ACC112 (cell line): ENCODE measurements at regions not wholly inside any gene's neighbourhood (a gene's known extent, or its start where the extent isn't known, plus 50 kb on each side); places are given as distances from the start of the nearest gene placed in this dataset.
"Not testable (repeated sequence)": the region's sequence is repeated elsewhere in the genome, so short reads cannot be mapped to it uniquely, and the experiment has no call there.

Experiments
- H2AFZ ChIP-seq: fragments of 200-600 bp; sonication (generic); one replicate; pipeline ENCODE4 v1.6.0; 2017; ENCODE audit warnings: antibody characterized with exemption, low read length; ENCODE audit not compliant: unreplicated experiment
- H3K27ac ChIP-seq: fragments of 200-600 bp; sonication (generic); 2 replicates; pipeline ENCODE4 v1.5.1; 2014; ENCODE audit warnings: low read depth, mild to moderate bottlenecking, antibody characterized with exemption, low read length, moderate library complexity
- H3K27me3 ChIP-seq: fragments of 200-600 bp; sonication (generic); 2 replicates; pipeline ENCODE4 v1.6.1; 2014; ENCODE audit warnings: mild to moderate bottlenecking, antibody characterized with exemption, low read length, moderate library complexity, mixed read lengths; ENCODE audit not compliant: insufficient read depth
- H3K36me3 ChIP-seq: fragments of 200-600 bp; sonication (generic); 2 replicates; pipeline ENCODE4 v1.6.1; 2016; ENCODE audit warnings: mild to moderate bottlenecking, antibody characterized with exemption, low read length, moderate library complexity, mixed read lengths; ENCODE audit not compliant: insufficient read depth
- H3K4me1 ChIP-seq: fragments of 200-600 bp; sonication (generic); one replicate; pipeline ENCODE4 v1.6.1; 2016; ENCODE audit warnings: low read length, mixed read lengths; ENCODE audit not compliant: insufficient read depth, unreplicated experiment, control insufficient read depth
- H3K4me3 ChIP-seq: fragments of 200-600 bp; sonication (generic); 2 replicates; pipeline ENCODE4 v1.5.1; 2014; ENCODE audit warnings: mild to moderate bottlenecking, low read depth, low read length
- H3K79me2 ChIP-seq: fragments of 200-600 bp; sonication (generic); one replicate; pipeline ENCODE4 v1.6.0; 2016; ENCODE audit warnings: low read length; ENCODE audit not compliant: control insufficient read depth, unreplicated experiment, insufficient read depth

DNA sequence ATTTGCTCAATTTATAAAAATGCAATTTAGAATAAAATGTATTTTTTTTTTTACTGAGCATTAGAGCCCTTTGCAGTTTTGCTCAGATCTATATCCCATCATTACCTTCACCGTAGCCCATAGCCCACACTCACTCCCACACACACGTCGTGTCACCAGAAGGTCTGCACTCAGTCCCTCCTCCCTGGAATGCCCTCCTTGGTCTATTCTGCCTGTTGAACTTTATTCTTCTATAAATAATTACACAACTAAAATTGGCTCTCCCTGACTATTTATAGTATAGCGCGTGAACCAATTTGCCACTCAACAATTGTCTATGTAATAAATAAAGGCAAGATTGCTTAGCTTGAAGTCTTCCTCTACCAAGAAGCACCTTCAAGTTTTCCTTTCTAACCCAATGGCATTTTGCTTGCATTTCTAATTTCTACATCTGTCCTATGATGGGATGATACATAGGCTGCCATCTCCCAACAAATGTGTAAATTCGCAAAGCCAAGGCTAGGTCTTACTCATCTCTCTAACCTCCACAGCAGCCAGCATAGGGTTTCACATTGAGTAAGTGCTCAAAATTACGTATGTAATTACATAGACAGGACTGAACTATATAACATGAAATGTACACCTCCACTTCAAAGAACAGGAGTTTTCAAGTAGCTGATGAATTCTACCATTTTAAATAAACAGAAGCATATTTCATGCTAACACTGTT, 172.0 kb upstream of the HES1 start:
- Histone ChIP-seq H3K4me3 (no peak overlapping the region), H3K36me3 (no peaks in the 10 kb centered on the region), H3K27ac (no peak overlapping the region), H3K4me1 (no peaks in the 10 kb centered on the region), H2AFZ (no peak overlapping the region), H3K79me2 (no peaks in the 10 kb centered on the region), H3K27me3 (peaks cover 72% of the 10 kb centered on the region)

DNA sequence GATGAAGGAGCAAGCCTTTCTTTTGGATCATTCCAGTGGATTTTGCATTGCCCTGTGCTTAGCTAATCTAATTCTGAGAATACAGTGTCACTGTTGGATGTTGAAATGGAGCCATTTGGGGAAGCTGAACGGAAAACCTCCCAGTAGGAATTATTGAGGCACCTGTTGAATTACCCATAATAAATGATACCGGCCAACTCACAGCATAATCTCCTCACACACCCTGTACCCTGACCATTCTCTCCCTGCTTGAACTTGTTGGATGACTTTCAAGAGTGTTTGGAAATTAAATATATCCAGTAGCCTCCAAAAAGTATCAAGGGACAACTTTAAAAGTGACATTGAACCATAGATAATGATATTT, 171.4 kb upstream of the HES1 start:
- no peak overlapping the region for H2AFZ ChIP-seq
- no peaks in the 10 kb centered on the region for H3K36me3 ChIP-seq
- H3K4me1 ChIP-seq: no peaks in the 10 kb centered on the region
- H3K27me3 ChIP-seq: peaks cover 69% of the 10 kb centered on the region
- H3K79me2 ChIP-seq: no peaks in the 10 kb centered on the region
- no peak overlapping the region for H3K27ac ChIP-seq
- H3K4me3 ChIP-seq: no peak overlapping the region

DNA sequence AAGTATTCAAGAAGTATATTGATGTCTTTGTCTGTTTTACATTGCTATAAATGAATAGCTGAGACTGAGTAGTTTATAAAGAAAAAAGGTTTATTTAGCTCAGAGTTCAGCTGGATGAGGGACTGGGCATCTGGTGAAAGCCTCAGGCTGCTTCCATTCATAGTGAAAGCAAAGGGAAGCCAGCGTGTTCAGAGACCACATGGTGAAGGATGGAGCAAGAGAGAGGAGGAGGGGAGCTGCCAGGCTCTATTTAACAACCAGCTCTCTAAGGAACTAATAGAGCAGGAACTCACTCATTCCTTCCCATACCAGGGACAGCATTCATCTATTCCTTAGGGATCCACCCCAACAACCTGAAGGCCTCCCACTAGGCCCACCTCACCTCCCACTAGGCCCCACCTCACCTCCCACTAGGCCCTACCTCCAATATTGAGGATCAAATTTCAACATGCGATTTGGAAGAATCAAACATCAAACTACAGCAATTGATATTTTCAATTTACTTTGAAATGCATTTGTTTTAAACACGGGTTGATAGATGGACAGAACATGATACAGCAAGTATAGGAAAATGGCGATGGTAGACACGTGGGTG, 167.5 kb upstream of the HES1 start:
- Histone ChIP-seq H3K27ac (no peak overlapping the region), H2AFZ (no peak overlapping the region), H3K4me3 (no peak overlapping the region), H3K4me1 (peaks cover 15% of the 10 kb centered on the region), H3K79me2 (no peaks in the 10 kb centered on the region), H3K36me3 (no peaks in the 10 kb centered on the region), H3K27me3 (peaks cover 29% of the 10 kb centered on the region)

DNA sequence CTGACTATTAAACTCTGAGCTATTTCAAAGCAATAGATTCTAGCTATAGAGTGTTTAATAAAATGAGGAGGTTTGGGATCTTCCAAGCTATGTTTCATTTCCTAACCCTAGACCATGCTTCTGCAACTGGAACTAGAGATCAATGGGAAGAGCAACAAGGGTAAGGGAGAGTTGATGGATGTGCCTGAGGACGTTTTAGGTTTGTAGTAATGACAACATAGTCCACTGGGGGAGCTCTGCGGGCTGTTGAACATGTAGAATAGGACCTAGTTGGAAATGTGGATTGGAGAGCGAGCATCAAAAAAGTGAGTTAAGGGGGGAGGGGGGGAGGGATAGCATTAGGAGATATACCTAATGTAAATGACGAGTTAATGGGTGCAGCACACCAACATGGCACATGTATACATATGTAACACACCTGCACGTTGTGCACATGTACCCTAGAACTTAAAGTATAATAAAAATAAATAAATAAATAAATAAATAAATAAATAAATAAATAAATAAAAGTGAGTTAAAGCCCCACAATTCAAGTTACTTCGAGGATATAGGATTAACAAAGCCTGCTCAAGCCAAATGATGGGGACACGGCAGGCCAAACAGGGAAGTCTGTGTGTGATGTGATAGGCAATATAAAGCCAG, 165.7 kb upstream of the HES1 start:
- not testable (repeated sequence) for H3K27ac ChIP-seq, H3K36me3 ChIP-seq, H2AFZ ChIP-seq, H3K4me3 ChIP-seq, H3K79me2 ChIP-seq
- H3K4me1 ChIP-seq: peaks cover 15% of the 10 kb centered on the region
- peaks cover 12% of the 10 kb centered on the region for H3K27me3 ChIP-seq

DNA sequence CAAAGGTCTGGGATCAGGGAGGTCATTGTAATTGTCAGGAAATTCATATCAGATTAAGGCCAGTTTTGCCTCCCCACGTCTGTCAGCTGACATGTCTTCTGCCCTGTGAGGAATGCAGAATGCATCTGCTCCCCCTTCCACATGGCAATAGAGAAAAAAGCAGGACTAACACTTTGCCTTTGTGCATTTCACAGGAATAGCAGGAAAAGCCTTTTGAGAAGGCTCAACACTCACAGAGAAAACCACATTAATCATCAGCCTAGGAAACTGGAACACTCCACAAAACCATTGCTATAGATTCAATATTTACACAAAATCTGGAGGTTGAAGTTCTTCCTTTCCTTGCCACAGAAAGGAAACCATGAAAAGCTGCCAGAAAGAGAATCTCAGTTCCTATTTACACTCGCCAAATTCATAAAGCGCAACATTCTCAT, 165.2 kb upstream of the HES1 start:
- H3K36me3 ChIP-seq: no peaks in the 10 kb centered on the region
- no peak overlapping the region for H2AFZ ChIP-seq
- H3K4me3 ChIP-seq: no peak overlapping the region
- no peak overlapping the region for H3K27ac ChIP-seq
- no peaks in the 10 kb centered on the region for H3K79me2 ChIP-seq
- peaks cover 6% of the 10 kb centered on the region for H3K27me3 ChIP-seq
- H3K4me1 ChIP-seq: peaks cover 15% of the 10 kb centered on the region

DNA sequence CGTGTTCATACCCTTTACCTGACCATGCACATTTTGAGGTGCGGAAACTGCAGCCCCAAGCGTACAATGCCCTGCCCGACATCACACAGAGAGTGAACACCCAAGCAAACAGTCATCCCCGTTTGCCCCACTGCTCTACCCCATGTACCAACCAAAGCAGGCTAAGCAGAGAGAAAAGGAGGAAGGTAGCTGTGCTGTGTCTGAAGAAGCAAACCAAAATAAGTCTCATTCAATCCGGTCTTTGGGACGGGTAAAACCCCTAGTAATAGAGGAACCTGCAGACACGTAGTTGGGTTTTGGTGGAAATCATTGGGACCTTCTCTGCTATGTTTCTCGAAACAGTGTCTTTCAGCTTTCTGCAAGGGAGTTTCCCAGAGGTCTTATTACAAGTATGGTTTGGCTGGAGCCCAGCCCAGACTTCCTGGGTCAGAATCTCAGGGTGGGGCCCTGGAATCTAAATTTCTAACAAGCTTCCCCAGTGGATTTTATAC, 164.6 kb upstream of the HES1 start:
- no peak overlapping the region for H3K27ac ChIP-seq
- 0 out of 2 replicates have a peak, but pooled peaks cover 2% of the 10 kb centered on the region for H3K27me3 ChIP-seq
- H3K4me1 ChIP-seq: peaks cover 15% of the 10 kb centered on the region
- no peaks in the 10 kb centered on the region for H3K79me2 ChIP-seq
- no peaks in the 10 kb centered on the region for H3K36me3 ChIP-seq
- no peak overlapping the region for H3K4me3 ChIP-seq
- no peak overlapping the region for H2AFZ ChIP-seq

DNA sequence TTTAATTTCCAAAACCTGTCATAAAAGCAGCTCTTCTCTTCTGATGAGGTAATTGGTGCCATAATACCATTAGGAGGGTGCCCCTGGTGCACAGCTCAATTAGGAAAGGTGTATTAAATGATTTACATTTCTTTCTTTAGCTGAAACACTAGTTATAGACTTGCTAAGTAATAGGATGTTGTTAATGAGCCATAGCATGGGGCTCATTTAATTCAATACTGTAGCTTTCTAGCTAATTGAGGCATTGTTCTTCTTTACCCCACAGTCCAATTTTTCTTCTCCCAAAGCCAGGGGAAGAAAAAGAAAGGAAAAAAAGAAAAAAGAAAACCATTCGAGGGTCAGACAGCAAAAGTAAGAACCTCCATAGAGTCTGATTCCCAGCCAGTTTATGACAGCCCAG, 164.0 kb upstream of the HES1 start:
- H3K27me3 ChIP-seq: 0 out of 2 replicates have a peak, but pooled peaks cover 3% of the 10 kb centered on the region
- no peak overlapping the region for H3K4me3 ChIP-seq
- H3K4me1 ChIP-seq: peaks cover 15% of the 10 kb centered on the region
- no peaks in the 10 kb centered on the region for H3K79me2 ChIP-seq
- no peak overlapping the region for H2AFZ ChIP-seq
- H3K36me3 ChIP-seq: no peaks in the 10 kb centered on the region
- no peak overlapping the region for H3K27ac ChIP-seq

DNA sequence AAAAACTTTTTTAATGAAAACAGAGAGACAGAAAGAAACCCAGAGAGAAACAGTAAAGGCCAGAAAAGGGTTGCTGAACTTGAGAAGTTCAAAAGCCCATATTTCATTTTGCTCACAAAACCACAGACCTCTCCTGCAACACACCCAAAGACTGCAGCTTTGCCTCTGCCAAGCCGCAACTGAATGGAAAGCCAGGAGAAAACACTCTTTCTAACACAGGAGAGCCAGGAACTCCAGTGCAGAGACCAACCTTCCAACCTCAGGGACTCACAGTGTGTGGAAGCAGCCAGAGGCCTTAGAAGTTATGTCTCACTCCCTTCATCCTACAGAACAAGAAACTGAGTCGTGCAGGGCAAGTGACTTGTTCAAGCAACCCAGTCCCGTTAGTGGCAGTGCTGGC, 163.1 kb upstream of the HES1 start:
- no peak overlapping the region for H3K4me3 ChIP-seq
- no peaks in the 10 kb centered on the region for H3K36me3 ChIP-seq
- H3K27ac ChIP-seq: no peak overlapping the region
- peaks cover 15% of the 10 kb centered on the region for H3K4me1 ChIP-seq
- 0 out of 2 replicates have a peak, but pooled peaks cover 4% of the 10 kb centered on the region for H3K27me3 ChIP-seq
- H3K79me2 ChIP-seq: no peaks in the 10 kb centered on the region
- no peak overlapping the region for H2AFZ ChIP-seq

DNA sequence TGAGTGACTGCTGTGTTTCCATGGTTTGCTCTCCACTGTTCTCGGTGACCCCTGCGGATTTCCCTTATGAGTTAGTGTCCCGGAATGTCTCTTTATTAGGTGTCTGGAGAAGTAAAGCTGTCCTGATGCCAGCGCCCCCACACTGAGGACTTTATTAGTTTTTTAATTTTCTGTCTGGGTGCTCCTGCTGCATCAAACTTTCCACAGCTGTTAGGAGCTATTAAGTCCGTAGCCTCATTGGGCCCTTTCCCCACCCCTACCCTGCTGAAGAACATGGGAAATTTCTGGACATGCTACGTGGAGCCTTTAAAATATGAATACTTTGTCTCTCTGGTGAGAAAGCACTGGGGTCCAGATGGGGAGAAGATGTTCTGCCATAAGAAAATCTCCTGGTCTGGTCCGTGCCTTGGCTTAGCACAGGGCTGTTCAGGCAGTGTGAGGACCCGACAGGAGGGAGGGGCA, 161.7 kb upstream of the HES1 start:
- Histone ChIP-seq H3K36me3 (no peaks in the 10 kb centered on the region), H3K4me1 (peaks cover 15% of the 10 kb centered on the region), H2AFZ (no peak overlapping the region), H3K4me3 (no peak overlapping the region), H3K79me2 (no peaks in the 10 kb centered on the region), H3K27ac (no peak overlapping the region), H3K27me3 (0 out of 2 replicates have a peak, but pooled peaks cover 4% of the 10 kb centered on the region)

DNA sequence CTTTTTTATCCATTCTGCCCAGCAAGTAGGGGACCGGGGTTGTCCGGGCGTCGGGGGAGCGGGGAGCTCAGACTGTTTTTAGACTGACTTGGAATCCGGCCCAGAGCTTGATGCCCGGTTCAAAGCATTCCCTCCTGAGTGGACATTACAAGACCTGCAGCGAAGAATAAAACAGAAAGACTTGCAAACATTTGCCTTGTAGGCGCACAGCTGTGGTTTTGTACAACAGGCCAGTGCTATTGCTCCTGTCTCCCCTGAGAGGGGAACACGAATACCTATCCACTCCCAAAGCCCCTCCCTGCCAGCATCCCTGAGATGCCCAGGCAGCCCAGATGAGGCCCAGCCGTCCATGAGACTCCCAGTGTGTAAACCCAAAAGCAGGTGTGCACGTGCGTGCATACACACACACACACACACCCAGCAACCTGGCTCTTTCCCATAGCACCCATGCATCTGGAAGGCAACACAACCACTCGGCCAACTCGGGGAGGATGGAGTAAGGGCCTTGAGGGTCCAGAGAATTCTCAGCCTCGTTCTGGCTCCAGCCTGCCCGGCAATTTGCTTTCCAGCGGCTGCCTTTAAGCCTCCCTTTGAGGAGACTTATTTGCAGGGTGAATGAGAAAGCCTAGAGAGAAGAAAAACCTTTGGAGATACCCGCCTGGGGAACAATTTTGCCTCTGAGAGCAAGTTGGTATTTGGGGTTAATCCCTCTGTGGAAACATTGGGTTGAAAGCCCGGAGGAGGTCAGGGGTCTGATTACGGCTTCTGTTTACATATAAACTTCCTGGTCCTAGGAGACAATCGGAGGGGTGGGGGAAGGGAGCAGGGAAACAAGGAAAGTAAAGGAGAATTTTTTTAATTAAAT, 161.0 kb upstream of the HES1 start:
- peaks cover 15% of the 10 kb centered on the region for H3K4me1 ChIP-seq
- H3K36me3 ChIP-seq: no peaks in the 10 kb centered on the region
- H3K79me2 ChIP-seq: no peaks in the 10 kb centered on the region
- no peak overlapping the region for H2AFZ ChIP-seq
- H3K27ac ChIP-seq: no peak overlapping the region
- 0 out of 2 replicates have a peak, but pooled peaks cover 7% of the 10 kb centered on the region for H3K27me3 ChIP-seq
- H3K4me3 ChIP-seq: no peak overlapping the region
